ENCODE measurements at regions not wholly inside any gene's neighbourhood (a gene's known extent, or its start where the extent isn't known, plus 50 kb on each side); places are given as distances from the start of the nearest gene placed in this dataset.

GRCh38 chr2:15714002-15714401 is 122.3 kb downstream of the DDX1 start:
- intact Hi-C loops (cut with DNase I) = no loop called here
- ATAC-seq (ENCODE audit: poor library complexity) (no peak), DNase-seq (no peak)

- DNase-seq (no peak), ATAC-seq (ENCODE audit: poor library complexity) (no peak)
- intact Hi-C loops (cut with DNase I) = no loop called here
Measured at GRCh38 chr2:15714609-15715008, 122.9 kb downstream of the DDX1 start.

GRCh38 chr2:15715596-15715995 is 123.9 kb downstream of the DDX1 start:
- intact Hi-C loops (cut with DNase I) = no loop called here
- DNase-seq (no peak), ATAC-seq (ENCODE audit: poor library complexity) (no peak)

GRCh38 chr2:15718103-15718943 is 126.7 kb downstream of the DDX1 start:
- ATAC-seq (ENCODE audit: poor library complexity) (no peak), DNase-seq (no peak)
- intact Hi-C loops (cut with DNase I) = no loop called here

- intact Hi-C loops (cut with DNase I) = no loop called here
- no peak for ATAC-seq (ENCODE audit: poor library complexity)
Measured at GRCh38 chr2:15718944-15719323, 127.3 kb downstream of the DDX1 start.

GRCh38 chr2:15719566-15720313 is 128.1 kb downstream of the DDX1 start:
- DNase-seq (no peak), ATAC-seq (ENCODE audit: poor library complexity) (no peak)
- intact Hi-C loops (cut with DNase I) = no loop called here

More at GRCh38 chr2:15718944-15719323, 127.3 kb downstream of the DDX1 start:
- DNase-seq = no peak

GRCh38 chr2:15720561-15721307 is 129.1 kb downstream of the DDX1 start:
- DNase-seq (no peak), ATAC-seq (ENCODE audit: poor library complexity) (no peak)
- intact Hi-C loops (cut with DNase I) = no loop called here

GRCh38 chr2:15721411-15722067 is 129.9 kb downstream of the DDX1 start:
- no peak for ATAC-seq (ENCODE audit: poor library complexity)
- intact Hi-C loops (cut with DNase I) = no loop called here
- no peak for DNase-seq

GRCh38 chr2:15722980-15723379 is 131.3 kb downstream of the DDX1 start:
- ATAC-seq (ENCODE audit: poor library complexity) = no peak
- intact Hi-C loops (cut with DNase I) = no loop called here

GRCh38 chr2:15724235-15724634 is 132.6 kb downstream of the DDX1 start:
- no peak for ATAC-seq (ENCODE audit: poor library complexity)
- intact Hi-C loops (cut with DNase I) = no loop called here

More at GRCh38 chr2:15722980-15723379, 131.3 kb downstream of the DDX1 start:
- DNase-seq = no peak

GRCh38 chr2:15725101-15725781 is 133.6 kb downstream of the DDX1 start:
- intact Hi-C loops (cut with DNase I) = no loop called here
- no peak for ATAC-seq (ENCODE audit: poor library complexity)
- no peak for DNase-seq

More at GRCh38 chr2:15724235-15724634, 132.6 kb downstream of the DDX1 start:
- no peak for DNase-seq

- intact Hi-C loops (cut with DNase I) = no loop called here
Measured at GRCh38 chr2:15725782-15726112, 134.1 kb downstream of the DDX1 start.

GRCh38 chr2:15726321-15727057 is 134.8 kb downstream of the DDX1 start:
- intact Hi-C loops (cut with DNase I) = no loop called here
- ATAC-seq (ENCODE audit: poor library complexity) (no peak), DNase-seq (no peak)

More at GRCh38 chr2:15725782-15726112, 134.1 kb downstream of the DDX1 start:
- no peak for DNase-seq
- no peak for ATAC-seq (ENCODE audit: poor library complexity)

GRCh38 chr2:15727396-15728244 is 136.0 kb downstream of the DDX1 start:
- intact Hi-C loops (cut with DNase I) = no loop called here
- ATAC-seq (ENCODE audit: poor library complexity) (no peak), DNase-seq (no peak)

- DNase-seq = no peak
- no peak for ATAC-seq (ENCODE audit: poor library complexity)
- intact Hi-C loops (cut with DNase I) = no loop called here
Measured at GRCh38 chr2:15728245-15728938, 136.7 kb downstream of the DDX1 start.

GRCh38 chr2:15729001-15729400 is 137.3 kb downstream of the DDX1 start:
- DNase-seq (no peak), ATAC-seq (ENCODE audit: poor library complexity) (no peak)
- intact Hi-C loops (cut with DNase I) = no loop called here

Measured in Right ventricle myocardium superior (tissue), 1 donor.